Activated CD8-positive, alpha-beta memory T cell treated with anti-CD3 and anti-CD28 coated beads, Interleukin-2, amount 50 U/mL, for 4 hours (primary cell): ENCODE measurements at regions not wholly inside any gene's neighbourhood (a gene's known extent, or its start where the extent isn't known, plus 50 kb on each side); places are given as distances from the start of the nearest gene placed in this dataset.
"Not testable (repeated sequence)": the region's sequence is repeated elsewhere in the genome, so short reads cannot be mapped to it uniquely, and the experiment has no call there.

Source experiments
- DNase-seq: peaks from one replicate; pipeline ENCODE4 v3.0.0-alpha.2; 2020

DNA sequence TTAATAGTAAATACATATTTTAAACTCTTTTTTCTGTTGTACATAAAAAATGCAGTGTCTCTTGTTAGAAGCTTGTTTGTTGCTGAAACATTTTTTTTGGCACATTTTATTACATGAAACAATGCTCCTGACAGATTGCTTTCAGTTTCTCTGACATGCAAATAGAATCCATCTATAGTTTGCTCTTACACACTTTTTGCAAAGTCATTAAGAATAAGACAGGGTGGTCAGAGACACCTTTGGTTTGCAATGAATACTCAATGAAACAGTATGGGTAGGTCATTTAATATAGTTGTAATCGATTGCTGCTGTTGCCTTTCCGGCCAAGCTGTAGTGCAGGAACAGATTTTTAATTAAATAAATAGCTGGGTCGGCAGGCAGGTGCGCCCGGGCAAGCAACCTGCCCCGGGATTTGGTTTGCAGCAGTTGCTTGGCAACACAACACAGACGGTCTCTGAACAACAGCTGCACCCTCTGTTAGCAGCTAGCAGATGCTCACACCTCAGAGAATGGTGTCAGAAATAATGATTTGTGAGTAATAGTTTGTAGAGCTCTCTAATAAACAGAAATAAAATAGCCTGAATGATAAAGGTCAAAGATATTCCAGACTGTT, 115.7 kb upstream of the CACNA2D1 start:
- DNase-seq, result no peak

DNA sequence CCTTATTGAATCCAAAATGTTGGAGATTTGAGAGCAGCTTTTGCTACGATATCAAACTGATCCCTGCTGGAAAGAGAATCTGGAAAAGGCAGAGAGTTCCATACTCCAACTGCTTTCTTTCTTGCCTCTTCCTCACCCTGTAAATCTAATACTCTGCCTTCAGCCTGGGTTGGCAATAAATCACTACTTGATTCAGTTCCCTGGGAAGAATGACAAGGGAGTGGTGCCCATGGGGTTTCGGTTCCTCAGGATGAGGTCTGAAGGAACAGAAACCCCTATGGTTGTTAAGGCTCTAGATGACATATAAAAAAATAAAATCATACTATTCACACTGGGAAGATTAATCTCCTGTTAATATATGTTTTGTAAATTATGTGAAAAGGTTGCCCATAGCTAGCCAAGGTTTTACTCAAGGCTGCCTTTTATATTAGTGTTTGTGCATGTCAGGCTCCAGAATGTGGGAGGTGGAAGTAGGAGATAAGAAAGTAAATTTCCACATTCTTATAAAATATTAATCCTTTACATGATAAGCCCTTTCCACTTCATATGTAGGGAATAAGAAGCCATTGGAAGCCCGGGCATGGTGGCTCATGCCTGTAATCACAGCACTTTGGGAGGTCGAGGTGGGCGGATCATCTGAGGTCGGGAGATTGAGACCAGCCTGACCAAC, 106.2 kb upstream of the CACNA2D1 start:
- no peak for DNase-seq

- DNase-seq, result no peak
Measured at GRCh38 chr7:82548141-82548688, 104.6 kb upstream of the CACNA2D1 start.

- DNase-seq, result no peak
Measured at GRCh38 chr7:82542665-82543064, 99.1 kb upstream of the CACNA2D1 start.

DNA sequence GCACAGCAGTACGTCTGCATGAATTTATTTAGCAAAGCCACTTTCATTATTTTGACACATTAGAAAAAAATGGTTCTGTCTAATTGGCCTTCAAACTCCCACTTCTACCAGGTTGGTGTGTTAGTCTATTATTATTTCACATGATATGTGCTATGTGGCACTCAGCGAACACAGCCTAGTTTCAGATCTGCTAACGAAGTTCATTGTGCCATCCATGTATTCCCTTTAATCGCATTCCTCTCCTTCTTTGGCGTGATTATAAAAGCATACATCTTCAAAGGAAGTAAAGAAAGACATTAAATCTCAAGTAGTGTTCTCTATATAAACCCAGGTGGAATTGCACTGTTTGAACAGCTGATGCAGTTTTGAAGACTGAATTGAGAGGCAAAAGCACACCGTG, 96.4 kb upstream of the CACNA2D1 start:
- no peak for DNase-seq

DNA sequence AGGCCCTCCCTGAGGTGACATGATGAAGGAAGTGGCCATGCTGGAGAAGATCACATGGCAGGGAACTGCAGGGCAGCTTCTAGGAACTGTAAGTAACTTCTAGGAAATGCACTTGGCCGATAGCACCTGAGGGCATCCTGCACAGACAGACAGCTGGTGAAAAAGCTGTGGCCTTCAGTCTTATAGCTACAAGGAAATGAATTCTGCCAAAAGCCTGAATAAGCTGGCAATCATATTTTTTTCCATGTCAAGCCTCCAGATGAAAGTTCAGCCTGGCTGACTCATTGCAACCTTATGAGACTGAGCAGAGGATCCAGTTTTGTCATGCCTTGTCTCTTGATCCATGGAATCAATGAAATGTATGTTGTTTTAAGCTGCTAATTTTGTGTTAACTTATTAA, 91.1 kb upstream of the CACNA2D1 start:
- DNase-seq, result no peak

GRCh38 chr7:82530361-82530760, 86.8 kb upstream of the CACNA2D1 start:
- DNase-seq, result no peak

- no peak for DNase-seq
Measured at GRCh38 chr7:82528577-82529310, 85.2 kb upstream of the CACNA2D1 start.

DNA sequence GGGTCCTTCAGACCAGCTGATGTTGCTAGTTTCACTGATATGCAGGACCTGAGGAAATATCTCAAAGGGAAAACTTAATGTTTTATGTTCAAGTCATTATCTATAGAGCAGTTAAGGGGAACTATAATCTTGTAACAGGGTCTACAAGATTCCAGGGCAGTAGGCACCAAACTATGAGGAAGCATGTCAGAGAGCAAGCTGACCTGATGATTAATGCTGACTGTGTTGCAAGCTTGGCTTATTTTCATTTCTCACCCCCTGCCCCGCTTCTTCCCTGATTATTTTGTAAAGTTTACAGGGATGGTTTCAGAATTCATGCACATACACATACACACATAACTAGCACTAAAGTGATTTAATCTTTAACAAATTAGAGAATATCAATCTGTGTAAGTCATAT, 84.3 kb upstream of the CACNA2D1 start:
- DNase-seq, result no peak

GRCh38 chr7:82521906-82522445, 78.4 kb upstream of the CACNA2D1 start:
- no peak for DNase-seq

GRCh38 chr7:82517050-82517449, 73.5 kb upstream of the CACNA2D1 start:
- DNase-seq, result no peak

- no peak for DNase-seq
Measured at GRCh38 chr7:82511542-82511941, 68.0 kb upstream of the CACNA2D1 start.

DNA sequence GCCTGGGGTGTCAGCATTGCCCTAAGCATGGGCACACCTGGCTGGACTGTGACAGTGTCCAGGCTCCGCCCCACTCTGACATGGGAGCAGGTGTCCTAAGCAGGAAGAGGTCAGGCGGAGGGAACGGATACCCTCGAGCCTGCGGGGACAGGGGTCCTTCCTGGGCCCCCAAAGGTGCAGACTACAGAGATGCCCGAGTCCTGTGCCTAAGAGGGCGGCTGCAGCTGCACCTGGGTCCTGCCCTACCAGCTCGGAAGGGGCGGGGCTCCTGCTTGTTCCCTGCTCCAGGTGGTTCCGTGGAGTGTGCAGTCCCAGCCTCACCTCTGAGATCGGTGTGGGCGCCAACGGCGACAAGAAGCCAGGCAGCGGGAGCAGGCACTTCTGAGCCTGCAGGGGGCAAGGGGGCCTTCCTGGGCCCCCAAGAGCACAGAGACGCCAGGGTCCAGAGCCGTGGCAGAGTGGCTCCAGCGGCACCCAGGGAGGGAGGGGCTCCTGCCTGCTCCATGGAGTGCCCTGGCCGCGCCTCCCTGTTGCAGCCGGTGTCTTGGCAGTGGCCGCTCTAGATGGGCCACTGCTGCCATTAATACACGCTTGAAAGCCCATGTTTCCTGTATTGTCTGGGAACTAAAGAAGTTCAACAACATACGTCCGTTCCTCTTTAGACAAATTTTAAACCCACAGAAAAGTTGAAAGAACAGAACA, 64.5 kb upstream of the CACNA2D1 start:
- no peak for DNase-seq

- no peak for DNase-seq
Measured at GRCh38 chr7:82507365-82507975, 63.9 kb upstream of the CACNA2D1 start.

- DNase-seq, result no peak
Measured at GRCh38 chr7:82506702-82507101, 63.1 kb upstream of the CACNA2D1 start.

- no peak for DNase-seq
Measured at GRCh38 chr7:82506208-82506607, 62.6 kb upstream of the CACNA2D1 start.

DNA sequence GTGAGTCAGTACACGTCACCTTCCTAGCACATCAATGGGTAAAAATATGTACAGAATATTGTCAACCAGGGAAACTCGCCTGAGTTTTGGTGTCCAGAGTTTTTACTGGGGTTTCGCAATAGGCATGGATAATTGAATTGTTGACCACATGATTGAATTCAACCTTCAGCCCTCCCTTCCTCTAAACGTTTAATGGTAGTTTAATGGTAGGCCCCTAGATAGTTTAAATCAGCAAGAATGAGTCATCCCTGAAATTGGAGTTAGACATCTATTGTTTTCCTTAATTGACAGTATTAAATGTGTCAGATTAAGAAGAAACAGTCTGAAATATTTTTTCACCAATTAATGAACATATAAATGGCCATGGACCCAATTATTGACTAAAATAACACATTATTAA, 57.8 kb upstream of the CACNA2D1 start:
- no peak for DNase-seq

DNA sequence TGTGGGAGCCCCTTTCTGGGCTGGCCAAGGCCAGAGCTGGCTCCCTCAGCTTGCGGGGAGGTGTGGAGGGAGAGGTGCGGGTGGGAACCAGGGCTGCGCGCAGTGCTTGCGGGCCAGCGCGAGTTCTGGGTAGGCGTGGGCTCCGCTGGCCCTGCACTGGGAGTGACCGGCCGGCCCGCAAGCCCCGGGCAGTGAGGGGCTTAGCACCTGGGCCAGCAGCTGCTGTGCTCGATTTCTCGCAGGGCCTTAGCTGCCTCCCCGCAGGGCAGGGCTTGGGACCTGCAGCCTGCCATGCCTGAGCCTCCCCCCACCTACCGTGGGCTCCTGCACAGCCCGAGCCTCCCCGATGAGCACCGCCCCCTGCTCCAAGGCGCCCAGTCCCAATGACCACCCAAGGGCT, 56.0 kb upstream of the CACNA2D1 start:
- DNase-seq, result not testable (repeated sequence)

DNA sequence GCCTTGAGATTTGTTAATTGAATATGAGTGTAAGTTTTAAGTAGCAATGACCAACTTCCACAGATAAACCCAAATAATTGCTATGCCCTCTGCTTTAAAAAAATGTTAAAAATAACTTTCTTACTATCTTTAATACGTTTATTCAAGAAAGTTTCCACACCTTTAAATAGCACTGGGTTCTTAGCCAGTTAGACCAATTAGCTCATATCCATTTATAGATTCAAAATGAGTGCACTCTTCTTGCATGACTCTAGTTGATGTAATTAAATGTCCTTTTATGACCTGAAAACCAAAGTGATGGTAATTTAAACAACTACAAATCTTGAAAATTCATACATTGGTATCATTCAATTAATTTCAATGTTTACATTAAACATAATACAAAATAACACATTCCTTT, 50.8 kb upstream of the CACNA2D1 start:
- no peak for DNase-seq
